ENCODE measurements at regions not wholly inside any gene's neighbourhood (a gene's known extent, or its start where the extent isn't known, plus 50 kb on each side); places are given as distances from the start of the nearest gene placed in this dataset.

DNA sequence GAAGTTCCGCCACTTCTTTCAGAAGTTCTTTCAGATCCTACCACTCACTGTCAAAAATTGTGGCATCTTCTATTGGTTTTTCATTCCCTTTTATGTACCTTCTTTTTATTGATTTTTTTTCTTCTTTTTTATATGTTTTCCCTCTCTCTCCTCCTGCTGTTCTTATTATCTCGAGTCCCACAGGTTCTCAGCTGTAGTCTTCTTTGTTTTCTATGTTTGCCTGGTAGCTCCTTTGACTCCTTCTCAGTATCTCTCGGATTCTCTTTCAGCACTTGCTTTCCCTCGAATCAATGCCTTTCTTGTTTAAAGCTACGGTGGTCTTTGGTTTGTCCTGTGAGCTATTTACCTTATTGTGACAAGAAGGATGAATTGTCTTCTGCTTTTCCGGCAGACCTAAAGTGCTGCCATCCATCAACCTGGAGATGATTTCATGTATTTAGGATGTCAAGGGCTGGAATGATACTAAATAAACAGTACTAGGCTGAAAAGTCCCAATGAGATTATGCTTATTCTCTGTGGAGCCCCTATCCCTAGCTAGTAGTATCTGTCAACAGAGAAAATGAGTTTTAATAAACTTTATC lies 541.7 kb downstream of the NOVA1 start:
- Mint-ChIP-seq H3K27me3 (ENCODE audit: unreplicated experiment) (peaks cover 2% of the 10 kb centered on the region), H3K4me3 (ENCODE audit: unreplicated experiment) (no peak overlapping the region), H3K36me3 (ENCODE audit: low read depth, unreplicated experiment) (no peaks in the 10 kb centered on the region), H3K9me3 (ENCODE audit: unreplicated experiment) (no peaks in the 10 kb centered on the region), H3K27ac (ENCODE audit: unreplicated experiment) (no peak overlapping the region), H3K4me1 (ENCODE audit: unreplicated experiment) (no peaks in the 10 kb centered on the region)
- DNase-seq (ENCODE audit: low spot score) = no peak
- TF ChIP-seq, protein P1, sequence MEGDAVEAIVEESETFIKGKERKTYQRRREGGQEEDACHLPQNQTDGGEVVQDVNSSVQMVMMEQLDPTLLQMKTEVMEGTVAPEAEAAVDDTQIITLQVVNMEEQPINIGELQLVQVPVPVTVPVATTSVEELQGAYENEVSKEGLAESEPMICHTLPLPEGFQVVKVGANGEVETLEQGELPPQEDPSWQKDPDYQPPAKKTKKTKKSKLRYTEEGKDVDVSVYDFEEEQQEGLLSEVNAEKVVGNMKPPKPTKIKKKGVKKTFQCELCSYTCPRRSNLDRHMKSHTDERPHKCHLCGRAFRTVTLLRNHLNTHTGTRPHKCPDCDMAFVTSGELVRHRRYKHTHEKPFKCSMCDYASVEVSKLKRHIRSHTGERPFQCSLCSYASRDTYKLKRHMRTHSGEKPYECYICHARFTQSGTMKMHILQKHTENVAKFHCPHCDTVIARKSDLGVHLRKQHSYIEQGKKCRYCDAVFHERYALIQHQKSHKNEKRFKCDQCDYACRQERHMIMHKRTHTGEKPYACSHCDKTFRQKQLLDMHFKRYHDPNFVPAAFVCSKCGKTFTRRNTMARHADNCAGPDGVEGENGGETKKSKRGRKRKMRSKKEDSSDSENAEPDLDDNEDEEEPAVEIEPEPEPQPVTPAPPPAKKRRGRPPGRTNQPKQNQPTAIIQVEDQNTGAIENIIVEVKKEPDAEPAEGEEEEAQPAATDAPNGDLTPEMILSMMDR (IDR thresholded peaks at IDR 0.05; ENCODE audit: unreplicated experiment) = no peak

DNA sequence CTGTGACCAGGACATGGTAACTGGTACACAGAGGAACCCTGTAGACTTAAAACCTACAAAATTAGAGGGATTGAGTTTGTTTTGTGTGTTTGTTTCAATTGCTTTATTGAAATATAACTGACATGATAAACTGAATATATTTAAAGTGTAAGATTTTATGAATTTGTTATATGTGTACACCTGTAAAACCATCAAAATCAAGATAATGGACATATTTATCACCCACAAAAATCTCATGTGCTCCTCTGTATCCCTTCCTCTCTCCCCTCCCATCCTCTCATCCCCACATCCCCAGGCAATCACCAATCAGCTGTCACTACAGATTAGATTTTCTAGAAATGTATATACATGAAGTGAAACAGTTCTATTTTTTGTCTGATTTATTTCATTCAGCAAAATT lies 565.5 kb downstream of the NOVA1 start:
- DNase-seq (ENCODE audit: low spot score) = no peak
- TF ChIP-seq, protein P1 (IDR thresholded peaks at IDR 0.05; ENCODE audit: unreplicated experiment) = no peak
- H3K27ac Mint-ChIP-seq (ENCODE audit: unreplicated experiment) = no peak overlapping the region
- H3K9me3 Mint-ChIP-seq (ENCODE audit: unreplicated experiment) = no peaks in the 10 kb centered on the region
- no peak overlapping the region for H3K4me3 Mint-ChIP-seq (ENCODE audit: unreplicated experiment)
- H3K4me1 Mint-ChIP-seq (ENCODE audit: unreplicated experiment) = peaks cover 13% of the 10 kb centered on the region
- no peaks in the 10 kb centered on the region for H3K27me3 Mint-ChIP-seq (ENCODE audit: unreplicated experiment)
- H3K36me3 Mint-ChIP-seq (ENCODE audit: low read depth, unreplicated experiment) = no peaks in the 10 kb centered on the region

DNA sequence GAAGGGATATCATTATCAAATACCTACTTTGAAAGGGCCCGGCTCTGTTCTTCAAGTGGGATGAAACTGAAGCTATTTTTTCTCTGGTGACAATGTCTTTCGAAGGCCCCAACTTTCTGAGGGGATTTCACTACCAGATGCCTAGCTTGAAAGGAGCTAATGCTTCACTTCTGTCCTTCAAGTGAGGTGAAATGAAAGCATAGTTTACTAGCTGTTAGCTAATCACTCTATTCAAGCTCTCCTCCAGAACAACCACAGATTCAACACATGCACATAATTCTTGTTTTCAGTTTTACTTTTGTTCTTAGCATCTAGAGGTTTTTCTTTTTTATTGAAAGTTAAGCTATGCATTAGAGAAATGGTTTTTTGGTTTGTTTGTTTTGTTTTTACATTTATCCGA lies 571.4 kb downstream of the NOVA1 start:
- TF ChIP-seq, protein P1 (IDR thresholded peaks at IDR 0.05; ENCODE audit: unreplicated experiment) = no peak
- Mint-ChIP-seq H3K27me3 (ENCODE audit: unreplicated experiment) (no peaks in the 10 kb centered on the region), H3K4me1 (ENCODE audit: unreplicated experiment) (no peaks in the 10 kb centered on the region), H3K27ac (ENCODE audit: unreplicated experiment) (no peak overlapping the region), H3K4me3 (ENCODE audit: unreplicated experiment) (no peak overlapping the region), H3K36me3 (ENCODE audit: low read depth, unreplicated experiment) (no peaks in the 10 kb centered on the region), H3K9me3 (ENCODE audit: unreplicated experiment) (no peaks in the 10 kb centered on the region)
- no peak for DNase-seq (ENCODE audit: low spot score)

DNA sequence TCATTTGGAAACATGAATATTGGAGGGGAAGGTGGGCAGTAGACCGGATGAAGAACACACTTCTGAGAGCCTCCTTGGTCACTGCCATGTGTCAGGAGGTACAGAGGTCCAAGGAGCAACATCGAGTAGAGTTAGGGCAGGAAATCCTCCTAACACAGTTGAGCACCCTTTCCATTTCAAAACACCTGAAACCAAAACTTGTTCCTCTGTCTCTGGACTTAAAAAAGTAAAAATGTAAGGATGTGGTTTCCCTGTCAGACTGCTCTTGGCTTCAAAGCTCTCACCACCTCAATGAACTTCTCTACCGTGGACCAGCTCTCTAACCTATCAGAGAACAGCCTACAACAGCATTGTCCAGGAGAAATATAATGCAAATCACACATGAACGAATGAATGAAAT lies 573.9 kb downstream of the NOVA1 start:
- H3K27ac Mint-ChIP-seq (ENCODE audit: unreplicated experiment) = no peak overlapping the region
- H3K9me3 Mint-ChIP-seq (ENCODE audit: unreplicated experiment) = no peaks in the 10 kb centered on the region

DNA sequence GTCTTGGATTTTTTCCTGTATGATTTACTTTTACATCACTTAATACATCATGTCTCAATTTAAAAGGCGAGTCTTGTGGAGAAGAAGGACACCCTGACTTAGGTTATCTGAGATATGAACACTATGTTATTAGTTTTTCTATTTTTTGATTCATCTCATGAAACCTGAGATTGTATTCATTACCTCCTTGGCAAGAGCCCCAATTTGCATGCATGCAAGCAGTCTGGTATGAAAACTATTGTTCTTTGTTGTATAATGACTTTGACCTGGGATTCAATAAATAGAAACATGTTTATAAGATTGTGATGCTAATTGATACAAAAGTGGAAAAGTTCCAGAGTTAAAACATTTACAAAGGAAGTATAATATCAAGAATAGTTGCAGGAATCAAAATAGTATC lies 576.1 kb downstream of the NOVA1 start:
- Mint-ChIP-seq H3K36me3 (ENCODE audit: low read depth, unreplicated experiment) (no peaks in the 10 kb centered on the region), H3K27ac (ENCODE audit: unreplicated experiment) (no peak overlapping the region), H3K9me3 (ENCODE audit: unreplicated experiment) (no peaks in the 10 kb centered on the region), H3K27me3 (ENCODE audit: unreplicated experiment) (no peaks in the 10 kb centered on the region), H3K4me1 (ENCODE audit: unreplicated experiment) (no peaks in the 10 kb centered on the region), H3K4me3 (ENCODE audit: unreplicated experiment) (no peak overlapping the region)
- no peak for DNase-seq (ENCODE audit: low spot score)
- TF ChIP-seq, protein P1 (IDR thresholded peaks at IDR 0.05; ENCODE audit: unreplicated experiment) = no peak

More for the DNA sequence above, 573.9 kb downstream of the NOVA1 start:
- TF ChIP-seq, protein P1 (IDR thresholded peaks at IDR 0.05; ENCODE audit: unreplicated experiment) = no peak
- Mint-ChIP-seq H3K4me1 (ENCODE audit: unreplicated experiment) (no peaks in the 10 kb centered on the region), H3K4me3 (ENCODE audit: unreplicated experiment) (no peak overlapping the region), H3K27me3 (ENCODE audit: unreplicated experiment) (no peaks in the 10 kb centered on the region), H3K36me3 (ENCODE audit: low read depth, unreplicated experiment) (no peaks in the 10 kb centered on the region)
- no peak for DNase-seq (ENCODE audit: low spot score)

All from endothelial cell (in vitro differentiated cells).